ENCODE measurements at regions not wholly inside any gene's neighbourhood (a gene's known extent, or its start where the extent isn't known, plus 50 kb on each side); places are given as distances from the start of the nearest gene placed in this dataset.

GRCh38 chr11:36945384-36945783 lies 347.3 kb upstream of the RAG2 start:
- TF ChIP-seq CTCF (IDR thresholded peaks at IDR 0.05) (0 out of 3 replicates have a peak, but pooled peaks have one; percentile 17), HDAC2 (IDR thresholded peaks at IDR 0.05) (no peak), POLR2A (IDR thresholded peaks at IDR 0.05; ENCODE audit: low read length) (no peak)
